GM10248 (cell line): ENCODE measurements at regions not wholly inside any gene's neighbourhood (a gene's known extent, or its start where the extent isn't known, plus 50 kb on each side); places are given as distances from the start of the nearest gene placed in this dataset.

Experiments
- CTCF ChIA-PET: fragments of 300-600 bp; sonication (Branson Sonifier 250); formaldehyde crosslinking; extraction: SDS; loops from one replicate; lab custom pipeline; 2021; ENCODE audit warnings: antibody characterized with exemption; lab: Yijun Ruan, JAX
- POLR2A ChIA-PET: fragments of 350-650 bp; sonication (Branson Sonifier 250); formaldehyde crosslinking; extraction: SDS; loops from one replicate; lab custom pipeline; 2020; ENCODE audit warnings: antibody characterized with exemption; lab: Yijun Ruan, JAX
- DNase-seq: peaks from one replicate; pipeline ENCODE4 v3.0.0; 2012; ENCODE audit errors: extremely low spot score
- CTCF ChIP-seq: IDR thresholded peaks from 2 replicates; pipeline ENCODE4 v1.5.1; 2012; ENCODE audit warnings: mild to moderate bottlenecking, low read depth; ENCODE audit errors: extremely low read depth, missing control alignments, control extremely low read depth

GRCh38 chr9:13860019-13860418 lies 453.9 kb downstream of the NFIB start:
- no peak for TF ChIP-seq CTCF
- CTCF ChIA-PET: interaction anchor here (1.8 kb wide), 1 partner anchor 11 kb away, joined by 4 read pairs; no protein-coding TSS in a partner anchor
- POLR2A ChIA-PET: no interaction called here
- DNase-seq: no peak

GRCh38 chr9:13857521-13857920 lies 456.4 kb downstream of the NFIB start:
- DNase-seq: no peak
- no peak for TF ChIP-seq CTCF
- CTCF ChIA-PET: no interaction called here
- POLR2A ChIA-PET: no interaction called here

- ChIA-PET POLR2A (no interaction called here), CTCF (no interaction called here)
- no peak for TF ChIP-seq CTCF
- DNase-seq: no peak
Measured at GRCh38 chr9:13847270-13847669, 466.7 kb downstream of the NFIB start.

- ChIA-PET CTCF (no interaction called here), POLR2A (no interaction called here)
- TF ChIP-seq CTCF: no peak
- DNase-seq: no peak
Measured at GRCh38 chr9:13845460-13845859, 468.5 kb downstream of the NFIB start.

- ChIA-PET CTCF (interaction anchor here (0.8 kb wide), 1 partner anchor 24 kb away, joined by 3 read pairs; no protein-coding TSS in a partner anchor), POLR2A (interaction anchor here (0.5 kb wide), 1 partner anchor 36 kb away, joined by 4 read pairs; no protein-coding TSS in a partner anchor)
- no peak for DNase-seq
- no peak for TF ChIP-seq CTCF
Measured at GRCh38 chr9:13841746-13842462, 472.0 kb downstream of the NFIB start.

- TF ChIP-seq CTCF: no peak
- POLR2A ChIA-PET: no interaction called here
- CTCF ChIA-PET: interaction anchor here (1.4 kb wide), 1 partner anchor 19 kb away, joined by 3 read pairs; no protein-coding TSS in a partner anchor
- DNase-seq: no peak
Measured at GRCh38 chr9:13832446-13832845, 481.5 kb downstream of the NFIB start.
